Psoas muscle (tissue), 7 donors: ENCODE measurements at regions not wholly inside any gene's neighbourhood (a gene's known extent, or its start where the extent isn't known, plus 50 kb on each side); places are given as distances from the start of the nearest gene placed in this dataset.
"Not testable (repeated sequence)": the region's sequence is repeated elsewhere in the genome, so short reads cannot be mapped to it uniquely, and the experiment has no call there.

ENCODE experiments used
- ATAC-seq, 4 donors: fragments of 200-7000 bp; cut with Tn5 transposase; one replicate each; pipeline ENCODE4 v1.9.1; 2020; ENCODE audit warnings: moderate library complexity in 3 of 4, mild to moderate bottlenecking in 2 of 4
- DNase-seq, 2 donors: peaks; one replicate each; pipeline ENCODE4 v3.0.0-alpha.2; 2020
- H3K27ac ChIP-seq: fragments of 200-600 bp; one replicate; pipeline ENCODE4 v1.8.0; 2022
- H3K27me3 ChIP-seq, 3 donors: fragments of 200-600 bp in 1 of 3; one replicate each; pipeline versions ENCODE4 v1.6.1 to v1.8.0; 2013 to 2022; ENCODE audit warnings: low read length in 2 of 3, mild to moderate bottlenecking in 2 of 3, moderate library complexity in 1 of 3; ENCODE audit not compliant: insufficient read depth in 3 of 3
- H3K36me3 ChIP-seq, 2 donors: fragments of 200-600 bp in 1 of 2; one replicate each; pipeline versions ENCODE4 v1.6.1 to v1.8.0; 2013 to 2022; ENCODE audit warnings: low read depth in 1 of 2, mild to moderate bottlenecking in 1 of 2, moderate library complexity in 1 of 2; ENCODE audit not compliant: insufficient read depth in 1 of 2
- H3K4me1 ChIP-seq: fragments of 200-600 bp; one replicate; pipeline ENCODE4 v1.8.0; 2022
- H3K4me3 ChIP-seq: fragments of 200-600 bp; one replicate; pipeline ENCODE4 v1.8.0; 2022; ENCODE audit warnings: mild to moderate bottlenecking
- H3K9me3 ChIP-seq: fragments of 200-600 bp; one replicate; pipeline ENCODE4 v1.8.0; 2022
- WGBS, 3 donors: extraction: QIAGEN DNeasy Blood & Tissue Kit; methylation state at CpG; one replicate each; pipeline versions ENCODE4 v1.1.6 to v1.1.7; 2013; 5-methylcytosine and 5-hydroxymethylcytosine counted together
- intact Hi-C, 2 donors: fragments of 100-400 bp; cut with DNase I; formaldehyde crosslinking; loops; one replicate each; pipeline versions ENCODE4 v1.11.0 to v1.14.2; 2022
- TF ChIP-seq, protein P1 (sequence below): fragments of 200-600 bp; IDR thresholded peaks from one replicate; pipeline ENCODE4 v1.8.0; 2022; ENCODE audit warnings: antibody characterized with exemption
- donor health status: healthy with polysubstance abuse.
- donor health status: DM: no; HTN: no; CAD: no; lungs with moderate emphysema.
- donor health status: Bipolar disorder and iron deficiency.
- donor health status: healthy.
- donor health status: DM: yes; HTN: yes; CAD: no.
- donor health status: DM: no; HTN: no; CAD: no.
- donor health status: DM: yes; HTN: yes; CAD: no.

DNA sequence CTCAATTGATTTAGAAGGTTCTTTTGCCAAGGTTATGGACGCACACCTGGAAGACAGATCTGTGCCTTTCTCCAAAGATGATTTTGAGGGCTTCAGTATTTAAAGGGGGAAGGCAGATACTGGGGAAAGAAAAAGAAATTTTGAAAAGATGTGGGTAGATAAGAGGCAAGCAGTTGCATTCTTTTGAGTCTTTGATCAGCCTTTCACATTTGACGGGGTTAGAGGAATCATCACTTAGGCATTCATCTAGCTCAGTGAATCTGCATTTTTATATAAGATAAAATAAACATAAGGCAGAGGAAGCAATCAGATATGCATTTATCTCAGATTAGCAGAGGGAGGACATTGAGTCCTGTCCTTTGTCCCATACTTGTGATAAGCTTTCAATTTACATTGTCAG is 243.4 kb upstream of the RAI14 start:
- no peak for ATAC-seq
- Histone ChIP-seq H3K4me1 (no peaks in the 10 kb centered on the region), H3K27ac (no peak overlapping the region), H3K27me3 (no peaks in the 10 kb centered on the region), H3K4me3 (no peak overlapping the region), H3K9me3 (no peaks in the 10 kb centered on the region), H3K36me3 (no peaks in the 10 kb centered on the region)
- TF ChIP-seq, protein P1, sequence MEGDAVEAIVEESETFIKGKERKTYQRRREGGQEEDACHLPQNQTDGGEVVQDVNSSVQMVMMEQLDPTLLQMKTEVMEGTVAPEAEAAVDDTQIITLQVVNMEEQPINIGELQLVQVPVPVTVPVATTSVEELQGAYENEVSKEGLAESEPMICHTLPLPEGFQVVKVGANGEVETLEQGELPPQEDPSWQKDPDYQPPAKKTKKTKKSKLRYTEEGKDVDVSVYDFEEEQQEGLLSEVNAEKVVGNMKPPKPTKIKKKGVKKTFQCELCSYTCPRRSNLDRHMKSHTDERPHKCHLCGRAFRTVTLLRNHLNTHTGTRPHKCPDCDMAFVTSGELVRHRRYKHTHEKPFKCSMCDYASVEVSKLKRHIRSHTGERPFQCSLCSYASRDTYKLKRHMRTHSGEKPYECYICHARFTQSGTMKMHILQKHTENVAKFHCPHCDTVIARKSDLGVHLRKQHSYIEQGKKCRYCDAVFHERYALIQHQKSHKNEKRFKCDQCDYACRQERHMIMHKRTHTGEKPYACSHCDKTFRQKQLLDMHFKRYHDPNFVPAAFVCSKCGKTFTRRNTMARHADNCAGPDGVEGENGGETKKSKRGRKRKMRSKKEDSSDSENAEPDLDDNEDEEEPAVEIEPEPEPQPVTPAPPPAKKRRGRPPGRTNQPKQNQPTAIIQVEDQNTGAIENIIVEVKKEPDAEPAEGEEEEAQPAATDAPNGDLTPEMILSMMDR = no peak
- intact Hi-C loops = no loop called here
- WGBS, 3 donors = 83 to 89% (median 89%) methylated on average over 2 of the region's 2 CpGs
- DNase-seq = no peak

DNA sequence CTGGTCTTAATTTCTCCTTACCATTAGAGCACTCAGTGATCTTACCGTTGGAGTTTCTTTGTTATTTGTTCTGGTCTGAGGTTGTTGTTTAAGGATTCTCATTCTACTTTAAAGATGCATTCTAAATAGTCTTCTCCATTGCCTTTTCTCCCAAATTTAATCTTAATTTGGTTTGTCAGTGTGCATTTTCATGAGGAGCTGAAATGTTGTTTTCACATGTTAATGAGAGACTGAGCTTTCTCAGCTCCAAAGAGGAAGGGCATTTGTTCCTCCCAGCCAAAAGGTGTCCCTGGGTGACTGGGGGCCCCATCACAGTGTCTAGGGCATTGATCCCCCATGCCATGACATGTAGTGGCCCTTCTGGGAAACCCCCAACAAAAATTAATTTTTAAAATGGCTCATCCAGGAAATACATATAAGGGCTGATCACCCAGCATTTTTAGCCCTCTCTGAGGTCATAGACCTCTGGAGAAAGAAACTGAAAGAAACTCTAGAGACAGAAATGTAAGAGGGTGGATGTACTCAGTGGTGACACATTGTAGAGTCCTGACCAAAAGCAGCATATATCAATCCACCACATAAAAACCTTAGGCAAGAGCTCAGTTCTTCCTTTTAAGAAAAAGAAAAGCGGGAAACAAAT is 240.4 kb upstream of the RAI14 start:
- H3K27me3 ChIP-seq = no peaks in the 10 kb centered on the region
- no peaks in the 10 kb centered on the region for H3K9me3 ChIP-seq
- intact Hi-C loops = no loop called here
- TF ChIP-seq, protein P1 = no peak
- DNase-seq (no peak), ATAC-seq (no peak)
- WGBS, 3 donors = 56 to 63% (median 60%) methylated on average over 2 of the region's 2 CpGs
- H3K4me3 ChIP-seq = no peak overlapping the region
- no peak overlapping the region for H3K27ac ChIP-seq
- H3K4me1 ChIP-seq = no peaks in the 10 kb centered on the region
- H3K36me3 ChIP-seq = no peaks in the 10 kb centered on the region

DNA sequence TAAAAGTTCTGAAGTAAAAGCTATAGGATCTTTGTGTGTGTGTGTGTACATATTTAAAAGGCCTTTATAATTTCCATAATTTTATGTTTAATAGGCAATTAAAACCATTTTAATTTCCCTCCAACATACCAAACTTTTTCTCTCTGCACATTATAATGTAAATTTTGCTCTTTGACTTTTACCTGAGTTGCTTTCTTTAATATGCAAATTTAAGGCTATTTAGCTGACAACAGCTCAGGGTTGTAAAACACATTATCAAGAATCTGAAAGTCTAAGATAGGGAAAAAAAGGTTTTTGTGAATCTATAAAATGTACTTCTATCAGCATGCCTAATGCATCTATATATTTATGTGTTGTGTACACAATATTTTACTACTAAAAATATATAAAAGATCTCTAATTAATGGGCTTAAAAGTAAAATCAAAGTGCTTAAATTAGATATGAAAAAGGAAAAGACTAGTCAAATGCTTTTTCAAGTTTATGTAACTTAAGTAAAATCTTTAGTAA is 239.6 kb upstream of the RAI14 start:
- no peak overlapping the region for H3K27ac ChIP-seq
- H3K4me3 ChIP-seq = no peak overlapping the region
- H3K9me3 ChIP-seq = no peaks in the 10 kb centered on the region
- H3K27me3 ChIP-seq = no peaks in the 10 kb centered on the region
- TF ChIP-seq, protein P1 = no peak
- H3K36me3 ChIP-seq = no peaks in the 10 kb centered on the region
- intact Hi-C loops = no loop called here
- ATAC-seq (no peak), DNase-seq (no peak)
- no peaks in the 10 kb centered on the region for H3K4me1 ChIP-seq

DNA sequence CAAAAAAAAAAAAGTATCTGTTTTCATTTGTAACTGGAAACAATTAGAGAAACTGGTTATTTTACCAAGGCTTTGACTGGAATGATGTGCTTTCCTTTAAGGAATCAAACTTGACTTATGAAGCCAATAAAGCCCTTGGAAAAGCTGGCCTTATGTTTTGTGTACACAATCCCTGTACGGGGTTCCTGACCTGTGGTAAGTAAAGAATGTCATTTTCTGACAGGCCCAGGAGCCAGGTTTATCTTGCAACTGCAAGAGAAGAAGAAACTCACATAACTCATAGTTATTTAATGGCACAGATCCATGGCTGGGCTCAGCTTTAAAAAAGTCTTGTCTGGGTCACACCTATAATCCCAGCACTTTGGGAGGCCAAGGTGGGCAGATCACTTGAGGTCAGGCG is 235.9 kb upstream of the RAI14 start:
- ATAC-seq, H3K4me3 ChIP-seq, H3K27ac ChIP-seq, H3K36me3 ChIP-seq, DNase-seq, H3K27me3 ChIP-seq, H3K4me1 ChIP-seq, H3K9me3 ChIP-seq, intact Hi-C loops: not testable (repeated sequence)
- 61 to 79% (median 64%) methylated on average over 2 of the region's 2 CpGs for WGBS, 3 donors

DNA sequence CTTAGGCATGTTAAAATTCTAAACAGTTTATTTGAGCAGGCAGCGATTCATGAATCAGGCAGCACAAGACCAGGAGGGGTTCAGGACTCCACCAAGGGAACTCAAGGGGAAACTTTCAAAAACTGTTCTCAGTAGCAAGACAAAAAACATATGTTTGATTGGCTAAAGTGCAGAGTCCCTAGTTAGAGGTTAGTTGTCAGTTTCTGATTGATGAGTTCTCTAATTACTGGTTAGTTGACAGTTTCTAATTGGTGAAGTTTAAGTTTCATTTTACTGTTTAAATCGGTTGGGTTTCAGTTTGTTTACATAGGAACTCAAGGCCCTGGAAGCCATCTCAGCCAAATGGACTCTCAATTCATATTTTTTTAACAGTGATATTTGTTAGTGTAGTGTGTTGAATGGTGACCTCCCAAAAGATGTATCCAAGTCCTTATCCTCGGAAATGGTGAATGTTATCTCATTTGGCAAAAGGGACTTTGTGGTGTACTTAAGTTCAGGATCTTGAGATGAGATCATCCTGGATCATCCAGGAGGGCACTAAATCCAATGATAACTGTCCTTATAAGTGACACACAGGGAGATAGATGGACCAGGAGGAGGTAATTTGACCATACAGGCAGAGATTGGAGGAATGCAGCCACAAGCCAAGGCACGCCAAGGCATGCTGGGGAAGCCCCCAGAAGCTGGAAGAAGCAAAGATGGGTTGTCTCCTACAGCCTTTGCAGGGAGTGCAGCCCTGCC is 219.2 kb upstream of the RAI14 start:
- Histone ChIP-seq H3K36me3 (no peaks in the 10 kb centered on the region), H3K27ac (no peak overlapping the region), H3K9me3 (no peaks in the 10 kb centered on the region), H3K27me3 (no peaks in the 10 kb centered on the region), H3K4me3 (no peak overlapping the region), H3K4me1 (no peaks in the 10 kb centered on the region)
- WGBS, 3 donors = 72 to 77% (median 73%) methylated on average over 4 of the region's 4 CpGs
- DNase-seq (no peak), ATAC-seq (no peak)
- intact Hi-C loops = no loop called here
- TF ChIP-seq, protein P1 = no peak
